CD4-positive, alpha-beta T cell (primary cell): ENCODE measurements at regions not wholly inside any gene's neighbourhood (a gene's known extent, or its start where the extent isn't known, plus 50 kb on each side); places are given as distances from the start of the nearest gene placed in this dataset.

Experiments used
- ATAC-seq: fragments of 200-7000 bp; cut with Tn5 transposase; one replicate; pipeline ENCODE4 v1.10.0; 2022; ENCODE audit warnings: mild to moderate bottlenecking; ENCODE audit not compliant: poor library complexity
- CTCF ChIA-PET: fragments of 350-600 bp; sonication (Branson Sonifier 250); formaldehyde crosslinking; loops from one replicate; lab custom pipeline; 2021; ENCODE audit warnings: antibody characterized with exemption, inconsistent platforms; lab: Charles Lee
- POLR2A ChIA-PET: fragments of 350-600 bp; sonication (Branson Sonifier 250); formaldehyde crosslinking; loops from one replicate; lab custom pipeline; 2021; ENCODE audit warnings: antibody characterized with exemption, inconsistent platforms; lab: Charles Lee
- DNase-seq, 14 experiments: peaks; one replicate each; pipeline ENCODE4 v3.0.0-alpha.2; 2013 to 2020; ENCODE audit warnings: mixed read lengths in 2 of 14
- H3K27ac ChIP-seq, 2 donors: one replicate each; pipeline versions ENCODE4 v1.5.1 to v1.7.0; 2013; ENCODE audit warnings: low read length in 2 of 2, low read depth in 1 of 2, mild to moderate bottlenecking in 1 of 2
- H3K27me3 ChIP-seq, 2 experiments: 1 replicate in 1 of 2; 2 replicates in 1 of 2; pipeline versions ENCODE4 v1.6.1 to v1.7.0; 2013; ENCODE audit warnings: low read length in 2 of 2, control low read depth in 1 of 2, mild to moderate bottlenecking in 1 of 2, moderate library complexity in 1 of 2; ENCODE audit not compliant: insufficient read depth in 2 of 2, control insufficient read depth in 1 of 2
- H3K36me3 ChIP-seq: one replicate; pipeline ENCODE4 v1.6.1; 2013; ENCODE audit warnings: low read length, control low read depth; ENCODE audit not compliant: insufficient read depth
- H3K4me1 ChIP-seq: one replicate; pipeline ENCODE4 v1.6.1; 2013; ENCODE audit warnings: low read length, control low read depth; ENCODE audit not compliant: insufficient read depth
- H3K4me3 ChIP-seq: one replicate; pipeline ENCODE4 v1.5.1; 2013; ENCODE audit warnings: mild to moderate bottlenecking, low read length, moderate library complexity
- H3K9me3 ChIP-seq, 2 experiments: 1 replicate in 1 of 2; 2 replicates in 1 of 2; pipeline versions ENCODE4 v1.6.1 to v1.7.0; 2013; ENCODE audit warnings: low read length in 2 of 2, mild to moderate bottlenecking in 2 of 2, control low read depth in 1 of 2, moderate library complexity in 1 of 2; ENCODE audit not compliant: control insufficient read depth in 1 of 2, insufficient read depth in 1 of 2
- H3K27ac Mint-ChIP-seq: one replicate; pipeline ENCODE4 v1.8.0; 2020; ENCODE audit warnings: mixed read lengths
- H3K27me3 Mint-ChIP-seq: one replicate; pipeline ENCODE4 v1.8.0; 2021; ENCODE audit warnings: mixed read lengths
- H3K36me3 Mint-ChIP-seq: one replicate; pipeline ENCODE4 v1.8.0; 2021; ENCODE audit warnings: low read depth, mixed read lengths
- H3K4me1 Mint-ChIP-seq: one replicate; pipeline ENCODE4 v1.8.0; 2021; ENCODE audit warnings: low read depth, mixed read lengths
- H3K4me3 Mint-ChIP-seq: one replicate; pipeline ENCODE4 v1.8.0; 2020; ENCODE audit warnings: mild to moderate bottlenecking, mixed read lengths
- H3K9me3 Mint-ChIP-seq: one replicate; pipeline ENCODE4 v1.8.0; 2020; ENCODE audit warnings: mixed read lengths
- intact Hi-C, 2 experiments: fragments of 100-400 bp; cut with DNase I in 1 of 2; cut with micrococcal nuclease in 1 of 2; formaldehyde crosslinking; loops; one replicate each; pipeline versions ENCODE4 v1.15.1 to v1.9.0; 2023 to 2025; cut with DNase I, micrococcal nuclease
- TF ChIP-seq, protein P1 (sequence below): fragments of 200-600 bp; IDR thresholded peaks from one replicate; pipeline ENCODE4 v1.8.0; 2022; ENCODE audit warnings: antibody characterized with exemption, mild to moderate bottlenecking

DNA sequence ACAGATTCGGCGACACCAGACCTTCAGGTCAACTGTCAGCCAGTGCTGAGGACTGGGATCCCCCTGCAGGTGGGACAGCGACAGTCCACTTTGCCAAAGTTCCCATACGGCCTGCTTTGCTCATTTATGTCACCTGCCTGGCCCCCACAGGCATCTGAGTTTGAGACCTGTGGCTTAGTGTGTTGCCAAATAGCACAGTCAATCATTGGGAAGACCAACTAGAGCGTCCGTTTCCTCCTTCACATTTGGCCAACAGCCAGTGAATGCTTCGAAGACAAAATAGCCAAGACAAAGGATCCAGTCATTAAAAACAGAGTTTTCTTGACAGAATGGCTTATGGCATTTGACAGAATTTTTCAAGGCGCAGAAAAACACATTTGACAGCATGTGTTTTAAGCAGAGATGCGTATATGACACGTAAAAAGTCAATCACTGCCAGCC is 113.8 kb downstream of the ABCC12 start:
- ChIA-PET POLR2A (no interaction called here), CTCF (no interaction called here)
- intact Hi-C loops = no loop called here
- H3K27me3 Mint-ChIP-seq = peaks cover 27% of the 10 kb centered on the region
- TF ChIP-seq, protein P1, sequence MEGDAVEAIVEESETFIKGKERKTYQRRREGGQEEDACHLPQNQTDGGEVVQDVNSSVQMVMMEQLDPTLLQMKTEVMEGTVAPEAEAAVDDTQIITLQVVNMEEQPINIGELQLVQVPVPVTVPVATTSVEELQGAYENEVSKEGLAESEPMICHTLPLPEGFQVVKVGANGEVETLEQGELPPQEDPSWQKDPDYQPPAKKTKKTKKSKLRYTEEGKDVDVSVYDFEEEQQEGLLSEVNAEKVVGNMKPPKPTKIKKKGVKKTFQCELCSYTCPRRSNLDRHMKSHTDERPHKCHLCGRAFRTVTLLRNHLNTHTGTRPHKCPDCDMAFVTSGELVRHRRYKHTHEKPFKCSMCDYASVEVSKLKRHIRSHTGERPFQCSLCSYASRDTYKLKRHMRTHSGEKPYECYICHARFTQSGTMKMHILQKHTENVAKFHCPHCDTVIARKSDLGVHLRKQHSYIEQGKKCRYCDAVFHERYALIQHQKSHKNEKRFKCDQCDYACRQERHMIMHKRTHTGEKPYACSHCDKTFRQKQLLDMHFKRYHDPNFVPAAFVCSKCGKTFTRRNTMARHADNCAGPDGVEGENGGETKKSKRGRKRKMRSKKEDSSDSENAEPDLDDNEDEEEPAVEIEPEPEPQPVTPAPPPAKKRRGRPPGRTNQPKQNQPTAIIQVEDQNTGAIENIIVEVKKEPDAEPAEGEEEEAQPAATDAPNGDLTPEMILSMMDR = no peak
- no peak overlapping the region for H3K27ac ChIP-seq
- H3K27me3 ChIP-seq = no peaks in the 10 kb centered on the region
- no peaks in the 10 kb centered on the region for H3K9me3 ChIP-seq
- no peak overlapping the region for H3K4me3 Mint-ChIP-seq
- DNase-seq (no peak), ATAC-seq (no peak)
- H3K4me1 ChIP-seq = no peaks in the 10 kb centered on the region
- peaks cover 3% of the 10 kb centered on the region for H3K9me3 Mint-ChIP-seq
- H3K4me3 ChIP-seq = no peak overlapping the region
- H3K36me3 ChIP-seq = no peaks in the 10 kb centered on the region
- H3K36me3 Mint-ChIP-seq = no peaks in the 10 kb centered on the region
- H3K4me1 Mint-ChIP-seq = no peaks in the 10 kb centered on the region
- H3K27ac Mint-ChIP-seq = no peak overlapping the region

DNA sequence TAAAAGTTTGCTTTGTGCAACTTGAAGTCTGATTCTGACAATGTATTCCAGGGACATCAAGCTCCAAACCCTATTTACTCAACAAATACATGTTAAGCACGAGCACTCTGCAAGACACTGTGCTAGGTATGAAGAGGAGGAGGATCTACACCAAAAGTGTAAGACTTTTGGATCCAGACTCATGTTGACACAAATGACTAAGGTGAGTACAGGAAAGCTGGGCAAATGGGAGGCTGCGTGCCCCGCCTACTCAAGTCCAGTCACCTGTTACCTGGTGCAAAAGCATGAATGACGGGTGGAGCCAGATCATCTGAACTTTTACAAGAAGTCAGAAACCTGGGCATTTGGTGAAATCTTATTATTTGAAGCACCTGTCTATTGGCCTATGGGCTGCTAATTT is 120.7 kb downstream of the ABCC12 start:
- ATAC-seq (no peak), DNase-seq (no peak)
- Histone ChIP-seq H3K4me1 (no peaks in the 10 kb centered on the region), H3K27ac (no peak overlapping the region), H3K27me3 (no peaks in the 10 kb centered on the region), H3K4me3 (no peak overlapping the region), H3K9me3 (peaks cover 3 to 8% of the 10 kb centered on the region in 2 experiments), H3K36me3 (no peaks in the 10 kb centered on the region)
- intact Hi-C loops = no loop called here
- H3K27me3 Mint-ChIP-seq = peaks cover 17% of the 10 kb centered on the region
- H3K9me3 Mint-ChIP-seq = peaks cover 5% of the 10 kb centered on the region
- no peak overlapping the region for H3K27ac Mint-ChIP-seq
- TF ChIP-seq, protein P1 = no peak
- CTCF ChIA-PET = no interaction called here
- no peaks in the 10 kb centered on the region for H3K36me3 Mint-ChIP-seq
- H3K4me3 Mint-ChIP-seq = no peak overlapping the region
- POLR2A ChIA-PET = no interaction called here
- H3K4me1 Mint-ChIP-seq = no peaks in the 10 kb centered on the region

- Mint-ChIP-seq H3K27ac (no peak overlapping the region), H3K27me3 (no peaks in the 10 kb centered on the region), H3K36me3 (no peaks in the 10 kb centered on the region), H3K9me3 (peaks cover 2% of the 10 kb centered on the region), H3K4me1 (no peaks in the 10 kb centered on the region), H3K4me3 (no peak overlapping the region)
- Histone ChIP-seq H3K4me3 (no peak overlapping the region), H3K27ac (no peak overlapping the region), H3K9me3 (peaks cover 3 to 8% of the 10 kb centered on the region in 2 experiments), H3K4me1 (no peaks in the 10 kb centered on the region), H3K36me3 (no peaks in the 10 kb centered on the region), H3K27me3 (no peaks in the 10 kb centered on the region)
- CTCF ChIA-PET = no interaction called here
- DNase-seq = no peak
- TF ChIP-seq, protein P1 = no peak
- ATAC-seq = no peak
- intact Hi-C loops = no loop called here
- POLR2A ChIA-PET = no interaction called here
Observed at GRCh38 chr16:48030926-48031325, 124.9 kb downstream of the ABCC12 start.
